GM13976 (cell line): ENCODE measurements at regions not wholly inside any gene's neighbourhood (a gene's known extent, or its start where the extent isn't known, plus 50 kb on each side); places are given as distances from the start of the nearest gene placed in this dataset.
"Not testable (repeated sequence)": the region's sequence is repeated elsewhere in the genome, so short reads cannot be mapped to it uniquely, and the experiment has no call there.

Experiments used
- DNase-seq: peaks from one replicate; pipeline ENCODE4 v3.0.0; 2012; ENCODE audit warnings: low spot score
- CTCF ChIP-seq: IDR thresholded peaks from 2 replicates; pipeline ENCODE4 v1.5.1; 2012; ENCODE audit warnings: borderline replicate concordance, mild to moderate bottlenecking; ENCODE audit not compliant: insufficient read depth; ENCODE audit errors: extremely low read depth, missing control alignments, control extremely low read depth
- in situ Hi-C: fragments of 300-500 bp; cut with MboI; formaldehyde crosslinking; loops from one replicate; pipeline ENCODE4 v1.12.0; 2022; ENCODE audit warnings: low sequenced_read_pairs, mixed read lengths, inconsistent platforms; ENCODE audit not compliant: unreplicated experiment

GRCh38 chr4:181108237-181108636 lies 1135.0 kb upstream of the TENM3 start:
- in situ Hi-C loops: no loop called here
- TF ChIP-seq CTCF: no peak
- DNase-seq: no peak

- DNase-seq: no peak
- TF ChIP-seq CTCF: no peak
- in situ Hi-C loops: no loop called here
Observed at GRCh38 chr4:181119186-181119585, 1124.0 kb upstream of the TENM3 start.

GRCh38 chr4:181121733-181122132 lies 1121.5 kb upstream of the TENM3 start:
- no peak for TF ChIP-seq CTCF
- DNase-seq: no peak
- in situ Hi-C loops: no loop called here

GRCh38 chr4:181127171-181127570 lies 1116.0 kb upstream of the TENM3 start:
- in situ Hi-C loops: loop anchor here (25.0 kb wide), 1 partner anchor 410 kb away; no protein-coding TSS in a partner anchor
- no peak for TF ChIP-seq CTCF
- DNase-seq: no peak

GRCh38 chr4:181130317-181130716 lies 1112.9 kb upstream of the TENM3 start:
- DNase-seq: not testable (repeated sequence)
- in situ Hi-C loops: loop anchor here (25.0 kb wide), 1 partner anchor 407 kb away; no protein-coding TSS in a partner anchor

- no peak for DNase-seq
- TF ChIP-seq CTCF: no peak
- in situ Hi-C loops: loop anchor here (25.0 kb wide), 1 partner anchor 400 kb away; no protein-coding TSS in a partner anchor
Observed at GRCh38 chr4:181137351-181137750, 1105.9 kb upstream of the TENM3 start.

GRCh38 chr4:181138116-181138515 lies 1105.1 kb upstream of the TENM3 start:
- DNase-seq: no peak
- in situ Hi-C loops: loop anchor here (25.0 kb wide), 1 partner anchor 399 kb away; no protein-coding TSS in a partner anchor
- TF ChIP-seq CTCF: no peak
